ENCODE measurements at regions not wholly inside any gene's neighbourhood (a gene's known extent, or its start where the extent isn't known, plus 50 kb on each side); places are given as distances from the start of the nearest gene placed in this dataset.

GRCh38 chr15:96553451-96553850 lies 223.0 kb downstream of the NR2F2 start:
- Histone ChIP-seq H2AK9ac (replicated peaks; ENCODE audit: low read depth, low read length, poor library complexity) (no peak overlapping the region), H3K23ac (ENCODE audit: low read depth, low read length) (no peak overlapping the region), H3K18ac (ENCODE audit: low read depth, low read length) (no peak overlapping the region), H3K36me3 (ENCODE audit: control insufficient read depth, insufficient read depth, low read length) (no peaks in the 10 kb centered on the region), H2AFZ (replicated peaks; ENCODE audit: low read length, poor library complexity) (no peak overlapping the region), H3K4ac (ENCODE audit: low read depth, low read length) (no peak overlapping the region), H4K5ac (ENCODE audit: low read depth, low read length) (no peak overlapping the region), H3K4me3 (ENCODE audit: insufficient read depth, low read depth, low read length) (no peak overlapping the region), H4K91ac (ENCODE audit: insufficient read depth, low read depth, low read length) (no peak overlapping the region), H2BK120ac (ENCODE audit: low read depth, low read length) (no peak overlapping the region), H3K14ac (replicated peaks; ENCODE audit: low read depth, low read length) (no peak overlapping the region), H3K9me1 (ENCODE audit: insufficient read depth, low read length) (no peaks in the 10 kb centered on the region), H3K9me3 (ENCODE audit: control insufficient read depth, insufficient read depth, low read length) (no peaks in the 10 kb centered on the region; the same call in 1 of the 2 replicates), H3K9ac (ENCODE audit: low read depth, low read length) (no peak overlapping the region), H3K4me2 (ENCODE audit: low read depth, low read length) (no peak overlapping the region), H2BK15ac (ENCODE audit: low read depth, low read length) (no peak overlapping the region), H3K27me3 (ENCODE audit: control insufficient read depth, insufficient read depth, low read length) (no peaks in the 10 kb centered on the region), H3K4me1 (ENCODE audit: control insufficient read depth, insufficient read depth, low read length) (no peaks in the 10 kb centered on the region), H4K20me1 (ENCODE audit: insufficient read depth, low read length) (no peaks in the 10 kb centered on the region), H4K8ac (ENCODE audit: low read depth in 2 of 2, low read length in 2 of 2) (no peak overlapping the region), H2BK5ac (ENCODE audit: low read depth, low read length, poor library complexity, severe bottlenecking) (no peak overlapping the region), H2AK5ac (ENCODE audit: low read depth, low read length) (no peak overlapping the region), H3K79me1 (ENCODE audit: low read depth in 1 of 2, low read length in 2 of 2) (no peaks in the 10 kb centered on the region), H3K56ac (ENCODE audit: extremely low read depth, insufficient read depth, low read length) (no peak overlapping the region), H2BK20ac (ENCODE audit: low read depth, low read length) (no peak overlapping the region), H3K27ac (ENCODE audit: insufficient read depth, low read length) (no peak overlapping the region)
- dilution Hi-C loops (cut with HindIII; ENCODE audit: low sequenced_read_pairs, unreplicated experiment) (no loop called here), in situ Hi-C loops (cut with MboI; ENCODE audit: low sequenced_read_pairs) (no loop called here), intact Hi-C loops (cut with micrococcal nuclease) (no loop called here)
- ChIA-PET POLR2A (ENCODE audit: unreplicated experiment) (no interaction called here), CTCF (no interaction called here)
- ATAC-seq (ENCODE audit: low read depth) (no peak), DNase-seq (no peak)
- WGBS, 2 experiments (ENCODE audit: extremely low coverage in 2 of 2, insufficient read length in 1 of 2), result no CpG with 5 or more reads among the region's 5 CpGs
- BruUV-seq (replicated peaks), result no TSS peak
- TF ChIP-seq MAFK (IDR thresholded peaks at IDR 0.05; ENCODE audit: low read depth, low read length) (no peak), CTCF (conservative IDR thresholded peaks at IDR 0.05; ENCODE audit: low read depth, low read length) (no peak), BHLHE40 (IDR thresholded peaks at IDR 0.05; ENCODE audit: low read depth, low read length) (no peak), FOS (IDR thresholded peaks at IDR 0.05; ENCODE audit: low read depth, low read length) (no peak)

All from IMR-90 (cell line).